GM21360 (cell line): ENCODE measurements at regions not wholly inside any gene's neighbourhood (a gene's known extent, or its start where the extent isn't known, plus 50 kb on each side); places are given as distances from the start of the nearest gene placed in this dataset.

Experiments used
- ATAC-seq: cut with Tn5 transposase; IDR thresholded peaks from one replicate; pipeline ENCODE4 v1.9.1; 2021; ENCODE audit warnings: mild to moderate bottlenecking, moderate library complexity; ENCODE audit not compliant: unreplicated experiment

GRCh38 chr6:68400396-68400795 lies 234.7 kb upstream of the ADGRB3 start:
- no peak for ATAC-seq

GRCh38 chr6:68391953-68392352 lies 243.1 kb upstream of the ADGRB3 start:
- ATAC-seq = no peak

GRCh38 chr6:68372991-68373390 lies 262.1 kb upstream of the ADGRB3 start:
- ATAC-seq = no peak

- ATAC-seq = no peak
These were observed 266.2 kb upstream of the ADGRB3 start for GRCh38 chr6:68368845-68369244.

GRCh38 chr6:68364271-68364805 lies 270.7 kb upstream of the ADGRB3 start:
- ATAC-seq = no peak

- ATAC-seq = peak; percentile 91
These were observed 291.2 kb upstream of the ADGRB3 start for GRCh38 chr6:68343901-68344300.

GRCh38 chr6:68342286-68342685 lies 292.8 kb upstream of the ADGRB3 start:
- ATAC-seq = no peak

GRCh38 chr6:68339488-68340131 lies 295.5 kb upstream of the ADGRB3 start:
- ATAC-seq = no peak

GRCh38 chr6:68333442-68333841 lies 301.6 kb upstream of the ADGRB3 start:
- no peak for ATAC-seq

GRCh38 chr6:68328156-68328555 lies 306.9 kb upstream of the ADGRB3 start:
- no peak for ATAC-seq

- ATAC-seq = no peak
These were observed 308.3 kb upstream of the ADGRB3 start for GRCh38 chr6:68326762-68327161.

- ATAC-seq = no peak
These were observed 317.7 kb upstream of the ADGRB3 start for GRCh38 chr6:68317366-68317765.

- no peak for ATAC-seq
These were observed 321.2 kb upstream of the ADGRB3 start for GRCh38 chr6:68313911-68314310.

GRCh38 chr6:68307301-68307700 lies 327.8 kb upstream of the ADGRB3 start:
- no peak for ATAC-seq

GRCh38 chr6:68296126-68296525 lies 339.0 kb upstream of the ADGRB3 start:
- no peak for ATAC-seq

GRCh38 chr6:68282646-68283045 lies 352.4 kb upstream of the ADGRB3 start:
- no peak for ATAC-seq

GRCh38 chr6:68279793-68280557 lies 355.1 kb upstream of the ADGRB3 start:
- no peak for ATAC-seq

GRCh38 chr6:68273297-68273696 lies 361.8 kb upstream of the ADGRB3 start:
- ATAC-seq = no peak

GRCh38 chr6:68256391-68256790 lies 378.7 kb upstream of the ADGRB3 start:
- ATAC-seq = no peak

GRCh38 chr6:68252632-68253031 lies 382.4 kb upstream of the ADGRB3 start:
- no peak for ATAC-seq

- ATAC-seq = no peak
These were observed 387.3 kb upstream of the ADGRB3 start for GRCh38 chr6:68247782-68248181.

GRCh38 chr6:68240726-68241125 lies 394.4 kb upstream of the ADGRB3 start:
- no peak for ATAC-seq
